ENCODE measurements at regions not wholly inside any gene's neighbourhood (a gene's known extent, or its start where the extent isn't known, plus 50 kb on each side); places are given as distances from the start of the nearest gene placed in this dataset.

DNA sequence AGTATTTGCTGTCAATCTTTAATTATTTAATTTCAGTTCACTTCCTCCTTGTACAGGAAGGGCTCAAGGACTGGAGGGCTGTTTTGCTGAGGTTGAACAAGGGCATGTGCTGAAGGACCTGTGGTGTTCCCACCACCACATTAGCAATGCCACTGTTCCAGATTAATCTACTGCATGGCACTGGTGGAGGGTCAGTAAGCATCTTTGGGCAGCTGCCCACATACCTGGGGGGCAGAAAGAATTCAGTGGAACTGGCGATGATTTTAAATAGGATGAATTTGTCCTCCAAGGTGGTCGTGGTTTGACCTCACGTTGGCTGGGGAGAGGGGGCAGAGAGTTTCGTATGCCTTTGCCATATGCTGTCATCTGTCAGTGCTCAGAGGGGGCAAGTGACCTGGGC is 244.8 kb downstream of the TLE3 start:
- no peak for DNase-seq (ENCODE audit: low read depth in 2 of 3, low spot score in 2 of 3)

DNA sequence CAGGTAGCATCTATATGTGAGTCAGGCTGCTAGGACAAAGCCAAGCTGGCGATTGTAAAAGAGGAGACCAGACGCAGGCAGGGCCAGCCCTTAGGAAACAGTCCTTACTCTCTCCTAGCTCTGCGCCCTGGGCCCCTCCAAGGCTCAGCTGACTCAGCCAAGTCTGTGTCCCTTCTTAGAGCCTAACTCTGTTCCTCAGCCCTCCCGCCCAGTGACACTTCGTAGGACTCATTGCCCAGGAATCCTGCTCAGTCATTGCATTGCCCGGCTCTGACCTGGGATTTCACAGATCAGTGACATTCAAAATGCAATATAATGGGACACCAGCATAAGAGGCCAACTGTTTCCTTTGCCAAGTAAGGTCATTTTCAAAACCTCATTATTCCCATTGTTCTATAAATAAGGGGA is 244.2 kb downstream of the TLE3 start:
- no peak for DNase-seq (ENCODE audit: low read depth in 2 of 3, low spot score in 2 of 3)

GRCh38 chr15:69854001-69854400 is 243.7 kb downstream of the TLE3 start:
- DNase-seq (ENCODE audit: low read depth in 2 of 3, low spot score in 2 of 3) = no peak

GRCh38 chr15:69854521-69855181 is 243.1 kb downstream of the TLE3 start:
- no peak for DNase-seq (ENCODE audit: low read depth in 2 of 3, low spot score in 2 of 3)

DNA sequence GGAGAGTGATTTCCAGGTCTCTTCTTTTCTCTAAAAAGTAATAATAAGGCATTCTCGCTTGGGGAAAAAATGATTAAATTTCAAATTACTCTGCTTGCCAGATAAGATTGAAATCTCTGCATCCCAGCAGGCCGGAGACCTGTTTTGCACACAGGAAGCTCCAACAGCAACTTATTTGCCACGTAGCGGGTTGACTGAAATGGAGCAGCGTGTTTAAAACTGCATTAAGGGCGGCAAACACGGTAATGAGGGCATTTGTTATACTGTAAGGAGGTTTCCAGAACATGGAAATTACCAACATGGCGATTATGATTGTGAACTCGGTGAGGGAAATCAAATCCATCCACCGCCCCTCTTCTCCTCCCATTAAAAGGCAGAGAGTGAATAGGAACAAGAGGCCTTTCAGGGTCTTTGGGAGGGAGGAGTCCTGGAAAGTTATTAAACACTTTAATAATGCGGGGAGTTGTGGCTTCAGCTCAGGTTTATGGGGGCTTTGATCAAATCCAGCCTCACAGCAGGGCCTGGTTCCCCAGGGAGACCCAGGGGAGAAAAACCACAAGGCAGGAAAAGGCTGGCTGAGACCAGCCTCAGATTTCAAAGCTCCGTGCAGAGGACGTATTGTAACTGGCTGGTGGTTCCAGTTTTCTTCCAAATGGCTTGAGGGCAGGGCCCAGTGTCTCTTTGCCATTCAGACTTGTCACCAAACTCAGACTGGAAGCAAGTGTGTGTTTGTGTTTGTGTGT is 242.3 kb downstream of the TLE3 start:
- DNase-seq (ENCODE audit: low read depth in 2 of 3, low spot score in 2 of 3) = no peak

- DNase-seq (ENCODE audit: low read depth in 2 of 3, low spot score in 2 of 3) = no peak
Observed at GRCh38 chr15:69857250-69857649, 240.5 kb downstream of the TLE3 start.

- no peak for DNase-seq (ENCODE audit: low read depth in 2 of 3, low spot score in 2 of 3)
Observed at GRCh38 chr15:69857686-69858391, 239.9 kb downstream of the TLE3 start.

DNA sequence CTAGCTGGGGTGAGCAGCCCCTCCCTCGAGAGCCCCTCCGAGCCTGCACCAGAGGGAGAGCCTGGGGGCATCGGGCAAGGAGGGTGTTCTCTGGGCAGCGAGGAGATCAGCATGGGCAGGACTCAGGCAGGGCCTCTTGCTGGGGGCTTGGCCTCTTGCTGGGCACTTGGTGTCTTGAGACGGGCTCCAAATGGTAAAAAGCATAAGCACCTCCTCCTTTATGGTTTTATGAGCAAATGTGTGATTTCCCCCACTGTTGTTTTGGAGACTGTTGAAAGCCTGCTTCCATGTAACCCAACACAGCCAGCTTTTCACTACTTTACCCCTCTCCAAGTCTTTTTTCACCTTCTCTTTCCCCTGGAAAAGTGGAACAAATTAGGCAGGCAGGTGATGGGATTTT is 239.3 kb downstream of the TLE3 start:
- DNase-seq (ENCODE audit: low read depth in 2 of 3, low spot score in 2 of 3) = no peak

DNA sequence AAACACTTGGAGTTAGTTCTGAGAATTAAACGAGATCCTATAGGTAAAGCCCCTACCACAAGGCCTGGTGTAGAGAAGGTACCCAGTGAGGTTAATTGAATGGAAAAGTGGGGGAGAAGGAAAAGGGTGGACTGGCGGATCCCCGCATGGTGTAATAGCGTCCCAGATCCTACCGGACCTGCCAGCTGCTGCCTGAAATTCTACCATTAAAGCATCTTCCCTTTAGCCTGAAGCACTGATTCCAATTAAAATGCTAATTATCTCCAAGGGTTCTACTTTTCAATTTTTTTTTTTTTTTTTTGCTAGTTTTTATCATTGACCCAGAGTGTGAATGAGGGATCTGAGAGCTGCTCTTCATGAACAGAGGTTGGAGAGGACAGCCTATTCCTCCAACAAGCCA is 237.9 kb downstream of the TLE3 start:
- DNase-seq (ENCODE audit: low read depth in 2 of 3, low spot score in 2 of 3) = no peak

DNA sequence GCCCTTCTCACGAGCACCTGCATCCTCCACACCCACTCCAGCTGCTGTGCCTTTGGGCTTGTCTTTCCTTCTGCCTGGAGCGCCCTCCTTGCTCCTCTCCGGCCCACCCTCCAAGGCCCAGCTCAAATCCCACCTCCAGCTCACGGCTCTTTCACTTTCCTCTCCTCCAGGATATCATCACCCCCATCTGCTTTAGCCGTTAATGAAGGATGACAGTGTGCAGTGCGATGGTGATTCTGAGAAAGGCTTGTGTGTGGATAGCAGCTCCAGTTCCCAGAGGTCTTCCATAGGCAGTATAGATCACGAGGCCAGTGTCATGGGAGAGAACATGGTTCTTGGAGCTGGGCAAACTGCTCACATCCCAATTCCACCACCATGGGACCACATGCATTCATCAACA is 237.4 kb downstream of the TLE3 start:
- DNase-seq (ENCODE audit: low read depth in 2 of 3, low spot score in 2 of 3) = no peak

DNA sequence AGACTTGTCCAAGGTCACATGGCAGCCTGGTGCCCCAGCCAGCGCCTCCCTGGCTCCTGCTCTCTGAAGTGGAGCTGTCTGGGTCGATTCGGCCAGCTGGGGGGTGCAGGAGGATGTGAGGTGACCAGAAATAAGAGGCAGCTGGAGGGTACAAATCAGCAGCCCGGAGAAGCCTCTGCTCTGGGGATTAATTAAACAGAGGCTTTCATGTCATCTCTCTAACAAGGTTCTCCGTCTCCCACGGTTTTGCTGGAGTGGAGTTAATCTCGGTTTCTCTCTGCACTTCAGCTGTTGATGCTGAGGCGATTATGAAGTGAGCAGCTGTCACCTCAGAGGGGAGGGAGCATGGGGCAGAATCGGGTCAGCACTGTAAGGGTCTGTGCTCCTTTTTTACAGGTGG is 236.8 kb downstream of the TLE3 start:
- no peak for DNase-seq (ENCODE audit: low read depth in 2 of 3, low spot score in 2 of 3)

- DNase-seq (ENCODE audit: low read depth in 2 of 3, low spot score in 2 of 3) = no peak
Observed at GRCh38 chr15:69861331-69862171, 236.2 kb downstream of the TLE3 start.

GRCh38 chr15:69862540-69862939 is 235.2 kb downstream of the TLE3 start:
- DNase-seq (ENCODE audit: low read depth in 2 of 3, low spot score in 2 of 3) = no peak

- DNase-seq (ENCODE audit: low read depth in 2 of 3, low spot score in 2 of 3) = no peak
Observed at GRCh38 chr15:69863446-69863845, 234.3 kb downstream of the TLE3 start.

DNA sequence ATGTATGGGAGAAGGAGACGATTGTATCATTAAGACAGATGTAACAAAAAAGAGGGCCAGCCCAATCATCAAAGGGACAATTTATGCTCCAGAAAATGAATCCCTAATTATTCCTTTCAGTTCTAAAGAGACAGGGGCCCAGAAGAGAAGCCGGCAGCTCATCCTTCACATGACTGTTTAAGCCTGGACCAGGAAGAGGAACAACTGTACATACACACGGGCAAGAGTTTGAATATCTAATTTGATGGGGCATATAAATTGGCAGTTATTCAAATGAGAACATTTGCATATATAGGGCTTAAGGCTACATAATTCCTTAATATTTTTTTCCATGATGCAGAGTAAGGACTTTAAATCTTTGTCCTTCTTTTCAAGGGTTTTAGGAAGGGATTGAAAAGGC is 232.3 kb downstream of the TLE3 start:
- no peak for DNase-seq (ENCODE audit: low read depth in 2 of 3, low spot score in 2 of 3)

DNA sequence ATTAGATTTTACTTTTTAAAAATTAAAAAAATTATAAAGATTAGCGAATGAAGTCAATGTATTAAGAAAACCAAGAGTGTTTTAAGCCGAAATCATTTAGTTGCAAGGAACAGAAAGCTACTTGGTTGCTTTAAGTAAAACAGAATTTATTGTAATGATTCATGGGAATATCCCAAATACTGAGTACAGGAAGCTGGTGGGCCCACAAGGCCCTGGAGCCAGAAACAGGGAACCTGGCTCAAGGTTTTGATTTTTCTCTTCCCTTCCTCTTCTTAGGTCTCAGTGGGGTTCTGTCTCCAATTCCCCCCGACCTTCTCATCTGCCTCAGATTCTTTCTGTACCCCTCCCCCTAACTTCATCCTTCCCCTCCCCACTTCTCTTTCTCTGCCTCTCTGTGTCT is 229.0 kb downstream of the TLE3 start:
- DNase-seq (ENCODE audit: low read depth in 2 of 3, low spot score in 2 of 3) = no peak

GRCh38 chr15:69869291-69869690 is 228.4 kb downstream of the TLE3 start:
- no peak for DNase-seq (ENCODE audit: low read depth in 2 of 3, low spot score in 2 of 3)

GRCh38 chr15:69869881-69870505 is 227.7 kb downstream of the TLE3 start:
- DNase-seq (ENCODE audit: low read depth in 2 of 3, low spot score in 2 of 3) = no peak

GRCh38 chr15:69871511-69872134 is 226.1 kb downstream of the TLE3 start:
- no peak for DNase-seq (ENCODE audit: low read depth in 2 of 3, low spot score in 2 of 3)

DNA sequence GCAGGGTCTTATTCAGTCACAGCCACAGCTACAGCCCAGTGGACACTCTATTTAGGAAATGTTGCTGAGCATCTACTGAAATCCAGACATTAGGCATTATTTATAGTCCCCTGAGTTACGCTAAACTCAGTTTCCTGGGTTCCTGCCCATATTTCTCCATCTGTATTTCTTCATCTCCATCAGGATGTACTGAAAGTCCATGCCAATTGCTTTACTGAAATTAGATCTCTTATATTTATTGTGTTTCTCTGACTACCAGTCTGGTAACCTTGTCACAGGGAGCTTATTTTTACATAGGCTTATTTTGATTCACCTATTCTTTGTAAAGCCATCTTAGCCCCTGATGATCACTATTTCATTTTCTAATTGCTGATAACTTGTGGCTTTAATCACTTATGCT is 223.9 kb downstream of the TLE3 start:
- DNase-seq (ENCODE audit: low read depth in 2 of 3, low spot score in 2 of 3) = no peak
